ENCODE measurements at regions not wholly inside any gene's neighbourhood (a gene's known extent, or its start where the extent isn't known, plus 50 kb on each side); places are given as distances from the start of the nearest gene placed in this dataset.

DNA sequence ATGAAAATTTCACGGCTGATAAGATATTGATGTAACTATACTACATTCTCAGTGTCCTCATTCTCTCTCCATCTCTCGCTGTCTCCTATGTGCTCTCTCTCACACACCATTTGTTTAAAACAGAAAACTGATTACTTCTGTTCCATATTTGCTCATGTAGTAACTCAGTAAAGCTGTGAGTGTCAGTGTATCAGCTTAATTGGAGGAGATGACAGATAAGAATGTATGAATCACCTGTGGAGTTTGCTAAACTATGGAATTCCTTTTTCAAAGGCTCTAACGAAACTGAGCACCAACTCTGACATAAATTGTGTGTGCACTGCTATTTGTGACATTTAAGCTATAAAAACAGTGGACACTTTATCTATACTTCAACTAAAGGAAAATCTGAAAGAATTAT, 1080.0 kb downstream of the DSC3 start:
- Histone ChIP-seq H3K36me3 (replicated peaks in 1 of 2; ENCODE audit: control extremely low read depth in 1 of 2, control insufficient read depth in 1 of 2, extremely low read depth in 1 of 2, insufficient read depth in 2 of 2, low read length in 1 of 2) (no peaks in the 10 kb centered on the region), H3K4me3 (ENCODE audit: control extremely low read depth in 1 of 5, extremely low read depth in 1 of 5, insufficient read depth in 1 of 5, low read depth in 2 of 5, low read length in 4 of 5) (no peak overlapping the region), H3K9me3 (ENCODE audit: control extremely low read depth in 1 of 3, control insufficient read depth in 2 of 3, insufficient read depth in 1 of 3, low read length in 2 of 3) (no peaks in the 10 kb centered on the region), H3K79me2 (ENCODE audit: control insufficient read depth, insufficient read depth, low read length) (no peaks in the 10 kb centered on the region), H3K4me1 (ENCODE audit: control insufficient read depth in 2 of 2, insufficient read depth in 2 of 2, low read length in 2 of 2) (no peaks in the 10 kb centered on the region), H3K27me3 (replicated peaks in 1 of 4; ENCODE audit: control extremely low read depth in 1 of 4, control insufficient read depth in 3 of 4, insufficient read depth in 4 of 4, low read length in 3 of 4) (no peaks in the 10 kb centered on the region), H4K20me1 (ENCODE audit: control insufficient read depth, insufficient read depth, low read length, poor library complexity, severe bottlenecking) (no peaks in the 10 kb centered on the region), H3K4me2 (replicated peaks; ENCODE audit: low read depth, low read length, poor library complexity, severe bottlenecking) (no peak overlapping the region), H2AFZ (ENCODE audit: insufficient read depth, low read depth, low read length, poor library complexity, severe bottlenecking) (no peak overlapping the region), H3K9ac (ENCODE audit: low read length) (no peak overlapping the region), H3K27ac (ENCODE audit: low read length in 2 of 2) (no peak overlapping the region)
- no peak overlapping the region for H3K4me3 Mint-ChIP-seq
- WGBS (ENCODE audit: insufficient coverage): no CpG with 5 or more reads among the region's 3 CpGs
- TF ChIP-seq, protein P1, sequence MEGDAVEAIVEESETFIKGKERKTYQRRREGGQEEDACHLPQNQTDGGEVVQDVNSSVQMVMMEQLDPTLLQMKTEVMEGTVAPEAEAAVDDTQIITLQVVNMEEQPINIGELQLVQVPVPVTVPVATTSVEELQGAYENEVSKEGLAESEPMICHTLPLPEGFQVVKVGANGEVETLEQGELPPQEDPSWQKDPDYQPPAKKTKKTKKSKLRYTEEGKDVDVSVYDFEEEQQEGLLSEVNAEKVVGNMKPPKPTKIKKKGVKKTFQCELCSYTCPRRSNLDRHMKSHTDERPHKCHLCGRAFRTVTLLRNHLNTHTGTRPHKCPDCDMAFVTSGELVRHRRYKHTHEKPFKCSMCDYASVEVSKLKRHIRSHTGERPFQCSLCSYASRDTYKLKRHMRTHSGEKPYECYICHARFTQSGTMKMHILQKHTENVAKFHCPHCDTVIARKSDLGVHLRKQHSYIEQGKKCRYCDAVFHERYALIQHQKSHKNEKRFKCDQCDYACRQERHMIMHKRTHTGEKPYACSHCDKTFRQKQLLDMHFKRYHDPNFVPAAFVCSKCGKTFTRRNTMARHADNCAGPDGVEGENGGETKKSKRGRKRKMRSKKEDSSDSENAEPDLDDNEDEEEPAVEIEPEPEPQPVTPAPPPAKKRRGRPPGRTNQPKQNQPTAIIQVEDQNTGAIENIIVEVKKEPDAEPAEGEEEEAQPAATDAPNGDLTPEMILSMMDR (IDR thresholded peaks at IDR 0.05): no peak
- TF ChIP-seq EZH2 (IDR thresholded peaks at IDR 0.05; ENCODE audit: borderline replicate concordance, insufficient read depth, low read depth, low read length, poor library complexity, severe bottlenecking): no peak
- ATAC-seq (ENCODE audit: low read depth): no peak
- no peaks in the 10 kb centered on the region for H3K27me3 Mint-ChIP-seq
- CTCF ChIA-PET: no interaction called here
- DNase-seq: no peak
- intact Hi-C loops (cut with micrococcal nuclease): no loop called here
- no peaks in the 10 kb centered on the region for H3K9me3 Mint-ChIP-seq (ENCODE audit: insufficient read depth)
- H3K27ac Mint-ChIP-seq: no peak overlapping the region
- H3K4me1 Mint-ChIP-seq: no peaks in the 10 kb centered on the region
- POLR2A ChIA-PET: no interaction called here

DNA sequence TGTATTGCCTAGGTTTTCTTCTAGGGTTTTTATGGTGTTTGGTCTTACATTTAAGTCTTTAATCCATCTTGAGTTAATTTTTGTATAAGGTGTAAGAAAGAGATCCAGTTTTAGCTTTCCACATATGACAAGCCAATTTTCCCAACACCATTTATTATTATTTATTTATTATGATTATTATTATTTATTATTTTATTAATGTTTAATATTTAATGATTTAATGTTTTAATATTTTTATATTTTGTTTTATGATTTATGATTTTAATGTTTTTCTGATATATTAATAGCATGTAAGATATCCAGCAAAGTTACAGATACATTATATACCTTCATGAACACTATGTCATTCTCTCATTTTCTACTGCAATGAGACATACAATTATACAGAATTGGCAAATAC, 1082.0 kb downstream of the DSC3 start:
- H3K4me1 Mint-ChIP-seq: no peaks in the 10 kb centered on the region
- no peaks in the 10 kb centered on the region for H3K79me2 ChIP-seq (ENCODE audit: control insufficient read depth, insufficient read depth, low read length)
- DNase-seq: no peak
- H3K9me3 ChIP-seq (ENCODE audit: control extremely low read depth in 1 of 3, control insufficient read depth in 2 of 3, insufficient read depth in 1 of 3, low read length in 2 of 3): no peaks in the 10 kb centered on the region
- no peaks in the 10 kb centered on the region for H3K27me3 ChIP-seq (replicated peaks in 1 of 4; ENCODE audit: control extremely low read depth in 1 of 4, control insufficient read depth in 3 of 4, insufficient read depth in 4 of 4, low read length in 3 of 4)
- TF ChIP-seq EZH2 (IDR thresholded peaks at IDR 0.05; ENCODE audit: borderline replicate concordance, insufficient read depth, low read depth, low read length, poor library complexity, severe bottlenecking): no peak
- TF ChIP-seq, protein P1 (IDR thresholded peaks at IDR 0.05): no peak
- intact Hi-C loops (cut with micrococcal nuclease): no loop called here
- H3K4me2 ChIP-seq (replicated peaks; ENCODE audit: low read depth, low read length, poor library complexity, severe bottlenecking): no peak overlapping the region
- no peak overlapping the region for H3K9ac ChIP-seq (ENCODE audit: low read length)
- ChIA-PET POLR2A (no interaction called here), CTCF (no interaction called here)
- ATAC-seq (ENCODE audit: low read depth): no peak
- no peak overlapping the region for H2AFZ ChIP-seq (ENCODE audit: insufficient read depth, low read depth, low read length, poor library complexity, severe bottlenecking)
- H3K4me1 ChIP-seq (ENCODE audit: control insufficient read depth in 2 of 2, insufficient read depth in 2 of 2, low read length in 2 of 2): no peaks in the 10 kb centered on the region
- no peak overlapping the region for H3K4me3 ChIP-seq (ENCODE audit: control extremely low read depth in 1 of 5, extremely low read depth in 1 of 5, insufficient read depth in 1 of 5, low read depth in 2 of 5, low read length in 4 of 5)
- H3K9me3 Mint-ChIP-seq (ENCODE audit: insufficient read depth): no peaks in the 10 kb centered on the region
- no peak overlapping the region for H3K27ac Mint-ChIP-seq
- no peaks in the 10 kb centered on the region for H3K36me3 ChIP-seq (replicated peaks in 1 of 2; ENCODE audit: control extremely low read depth in 1 of 2, control insufficient read depth in 1 of 2, extremely low read depth in 1 of 2, insufficient read depth in 2 of 2, low read length in 1 of 2)
- no peaks in the 10 kb centered on the region for H3K27me3 Mint-ChIP-seq
- no peak overlapping the region for H3K27ac ChIP-seq (ENCODE audit: low read length in 2 of 2)
- H3K4me3 Mint-ChIP-seq: no peak overlapping the region
- no peaks in the 10 kb centered on the region for H4K20me1 ChIP-seq (ENCODE audit: control insufficient read depth, insufficient read depth, low read length, poor library complexity, severe bottlenecking)

Data from B cell (primary cell).